ENCODE measurements at regions not wholly inside any gene's neighbourhood (a gene's known extent, or its start where the extent isn't known, plus 50 kb on each side); places are given as distances from the start of the nearest gene placed in this dataset.

DNA sequence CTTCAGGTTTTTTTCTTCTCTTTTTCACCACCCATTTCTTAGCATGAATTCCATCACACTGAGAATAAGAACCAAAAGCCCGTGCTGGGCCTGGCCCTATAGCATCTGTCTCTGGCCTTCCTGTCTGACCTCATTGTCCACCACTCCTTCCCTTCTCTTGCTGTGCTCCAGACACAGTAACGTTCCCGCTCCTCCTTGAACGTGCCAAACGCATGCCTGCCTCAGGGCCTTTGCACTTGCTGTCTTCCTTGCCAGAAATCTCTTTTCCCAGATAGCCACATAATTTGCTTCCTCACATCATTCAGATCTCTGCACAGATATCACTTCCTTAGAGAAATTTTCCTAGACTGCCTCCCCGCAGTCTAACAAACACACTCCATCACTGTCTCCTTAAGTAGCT is 119.6 kb upstream of the CPSF6 start:
- CTCF ChIA-PET = no interaction called here
- H3K27ac Mint-ChIP-seq (ENCODE audit: unreplicated experiment) = no peak overlapping the region
- no peak for DNase-seq
- TF ChIP-seq, protein P1, sequence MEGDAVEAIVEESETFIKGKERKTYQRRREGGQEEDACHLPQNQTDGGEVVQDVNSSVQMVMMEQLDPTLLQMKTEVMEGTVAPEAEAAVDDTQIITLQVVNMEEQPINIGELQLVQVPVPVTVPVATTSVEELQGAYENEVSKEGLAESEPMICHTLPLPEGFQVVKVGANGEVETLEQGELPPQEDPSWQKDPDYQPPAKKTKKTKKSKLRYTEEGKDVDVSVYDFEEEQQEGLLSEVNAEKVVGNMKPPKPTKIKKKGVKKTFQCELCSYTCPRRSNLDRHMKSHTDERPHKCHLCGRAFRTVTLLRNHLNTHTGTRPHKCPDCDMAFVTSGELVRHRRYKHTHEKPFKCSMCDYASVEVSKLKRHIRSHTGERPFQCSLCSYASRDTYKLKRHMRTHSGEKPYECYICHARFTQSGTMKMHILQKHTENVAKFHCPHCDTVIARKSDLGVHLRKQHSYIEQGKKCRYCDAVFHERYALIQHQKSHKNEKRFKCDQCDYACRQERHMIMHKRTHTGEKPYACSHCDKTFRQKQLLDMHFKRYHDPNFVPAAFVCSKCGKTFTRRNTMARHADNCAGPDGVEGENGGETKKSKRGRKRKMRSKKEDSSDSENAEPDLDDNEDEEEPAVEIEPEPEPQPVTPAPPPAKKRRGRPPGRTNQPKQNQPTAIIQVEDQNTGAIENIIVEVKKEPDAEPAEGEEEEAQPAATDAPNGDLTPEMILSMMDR (IDR thresholded peaks at IDR 0.05; ENCODE audit: unreplicated experiment) = no peak
- BruUV-seq (replicated peaks) = no TSS peak
- intact Hi-C loops (cut with micrococcal nuclease; ENCODE audit: unreplicated experiment) = no loop called here
- H3K4me3 Mint-ChIP-seq (ENCODE audit: low read depth, unreplicated experiment) = no peak overlapping the region
- no peaks in the 10 kb centered on the region for H3K9me3 Mint-ChIP-seq (ENCODE audit: low read depth, unreplicated experiment)
- H3K4me1 Mint-ChIP-seq (ENCODE audit: low read depth, unreplicated experiment) = no peaks in the 10 kb centered on the region
- no peaks in the 10 kb centered on the region for H3K27me3 Mint-ChIP-seq (ENCODE audit: unreplicated experiment)
- no peaks in the 10 kb centered on the region for H3K36me3 Mint-ChIP-seq (ENCODE audit: insufficient read depth, unreplicated experiment)

DNA sequence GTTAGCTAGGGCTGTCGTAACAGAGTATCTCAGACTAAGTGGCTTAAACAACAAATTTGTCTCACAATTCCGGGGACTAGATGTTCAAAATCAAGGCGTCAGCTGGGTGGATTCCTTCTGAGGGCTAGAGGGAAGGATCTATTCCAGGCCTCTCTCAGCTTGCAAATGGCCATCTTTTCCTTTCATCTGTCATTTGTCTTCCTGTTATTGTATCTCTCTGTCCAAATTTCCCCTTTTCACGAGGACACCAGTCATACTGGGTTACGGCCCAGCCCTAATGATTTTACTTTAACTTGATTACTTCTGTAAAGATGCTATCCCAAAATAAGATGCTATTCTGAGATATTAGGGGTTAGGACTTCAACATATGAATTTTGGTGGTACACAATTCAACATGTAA is 119.0 kb upstream of the CPSF6 start:
- TF ChIP-seq, protein P1 (IDR thresholded peaks at IDR 0.05; ENCODE audit: unreplicated experiment) = no peak
- Mint-ChIP-seq H3K4me3 (ENCODE audit: low read depth, unreplicated experiment) (no peak overlapping the region), H3K4me1 (ENCODE audit: low read depth, unreplicated experiment) (no peaks in the 10 kb centered on the region), H3K9me3 (ENCODE audit: low read depth, unreplicated experiment) (no peaks in the 10 kb centered on the region), H3K36me3 (ENCODE audit: insufficient read depth, unreplicated experiment) (no peaks in the 10 kb centered on the region), H3K27me3 (ENCODE audit: unreplicated experiment) (no peaks in the 10 kb centered on the region), H3K27ac (ENCODE audit: unreplicated experiment) (no peak overlapping the region)
- intact Hi-C loops (cut with micrococcal nuclease; ENCODE audit: unreplicated experiment) = no loop called here
- CTCF ChIA-PET = interaction anchor here (0.6 kb wide), 1 partner anchor 8 kb away, joined by 3 read pairs; no protein-coding TSS in a partner anchor
- no peak for DNase-seq
- BruUV-seq (replicated peaks) = no TSS peak

DNA sequence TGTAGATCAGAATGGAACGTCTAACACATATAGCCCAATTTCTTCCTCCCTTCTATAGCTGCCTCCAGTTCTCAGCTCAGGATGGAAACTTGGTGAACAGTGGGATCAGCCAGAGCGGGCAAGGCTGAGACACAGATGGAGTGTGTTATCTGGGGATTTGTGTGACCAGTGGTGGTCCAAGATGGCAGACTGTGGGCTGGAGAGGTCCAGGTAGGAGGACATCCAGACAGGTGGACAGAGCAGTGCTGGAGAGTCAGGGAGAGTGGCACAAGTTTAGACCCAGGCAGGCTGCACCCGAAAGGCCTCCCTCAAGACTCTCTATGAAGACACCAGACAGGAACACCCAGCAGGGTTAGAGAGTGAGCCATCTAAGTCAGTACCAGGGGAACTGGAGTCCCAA is 116.1 kb upstream of the CPSF6 start:
- TF ChIP-seq, protein P1 (IDR thresholded peaks at IDR 0.05; ENCODE audit: unreplicated experiment) = no peak
- Mint-ChIP-seq H3K9me3 (ENCODE audit: low read depth, unreplicated experiment) (no peaks in the 10 kb centered on the region), H3K27me3 (ENCODE audit: unreplicated experiment) (no peaks in the 10 kb centered on the region), H3K36me3 (ENCODE audit: insufficient read depth, unreplicated experiment) (no peaks in the 10 kb centered on the region), H3K4me3 (ENCODE audit: low read depth, unreplicated experiment) (no peak overlapping the region), H3K27ac (ENCODE audit: unreplicated experiment) (no peak overlapping the region), H3K4me1 (ENCODE audit: low read depth, unreplicated experiment) (no peaks in the 10 kb centered on the region)
- intact Hi-C loops (cut with micrococcal nuclease; ENCODE audit: unreplicated experiment) = no loop called here
- no TSS peak for BruUV-seq (replicated peaks)
- DNase-seq = no peak
- CTCF ChIA-PET = no interaction called here

DNA sequence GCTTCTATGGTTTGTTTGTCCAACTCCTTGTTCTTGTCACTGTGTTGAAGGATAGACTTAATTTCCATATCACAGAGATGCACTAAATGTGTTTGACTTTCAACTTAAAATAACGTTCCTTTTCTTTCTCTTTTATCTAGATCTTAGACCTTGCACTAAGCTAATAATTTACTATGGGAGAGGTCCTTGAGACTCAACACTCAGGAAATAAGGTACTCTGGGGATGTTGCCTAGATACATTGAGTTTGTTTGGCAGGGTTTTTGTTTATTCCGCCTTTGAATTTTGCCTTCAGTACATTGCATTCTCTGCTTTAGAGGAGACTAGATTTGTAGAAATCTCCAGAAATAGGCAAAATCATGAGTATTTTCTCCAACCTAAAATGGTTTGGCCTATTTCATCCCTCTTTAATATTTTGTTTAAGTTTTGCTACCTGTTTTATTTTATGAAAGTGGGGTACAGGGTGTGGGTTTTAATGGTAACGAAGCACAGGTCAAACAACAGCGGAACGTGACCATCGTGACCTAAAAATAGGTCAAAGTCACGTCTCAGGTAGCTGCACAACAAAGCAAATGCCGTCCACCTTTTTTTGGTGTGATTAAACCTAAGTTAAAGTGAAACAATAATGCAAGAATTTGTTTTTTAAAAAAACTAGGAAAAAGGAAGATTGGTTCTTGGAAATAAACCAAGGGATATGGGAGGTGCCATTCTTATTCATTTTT is 115.3 kb upstream of the CPSF6 start:
- H3K9me3 Mint-ChIP-seq (ENCODE audit: low read depth, unreplicated experiment) = no peaks in the 10 kb centered on the region
- no TSS peak for BruUV-seq (replicated peaks)
- H3K27ac Mint-ChIP-seq (ENCODE audit: unreplicated experiment) = no peak overlapping the region
- no peaks in the 10 kb centered on the region for H3K4me1 Mint-ChIP-seq (ENCODE audit: low read depth, unreplicated experiment)
- DNase-seq = no peak
- intact Hi-C loops (cut with micrococcal nuclease; ENCODE audit: unreplicated experiment) = no loop called here
- no peaks in the 10 kb centered on the region for H3K27me3 Mint-ChIP-seq (ENCODE audit: unreplicated experiment)
- H3K4me3 Mint-ChIP-seq (ENCODE audit: low read depth, unreplicated experiment) = no peak overlapping the region
- CTCF ChIA-PET = no interaction called here
- H3K36me3 Mint-ChIP-seq (ENCODE audit: insufficient read depth, unreplicated experiment) = no peaks in the 10 kb centered on the region
- TF ChIP-seq, protein P1 (IDR thresholded peaks at IDR 0.05; ENCODE audit: unreplicated experiment) = no peak
